CD14-positive monocyte (primary cell): ENCODE measurements at regions not wholly inside any gene's neighbourhood (a gene's known extent, or its start where the extent isn't known, plus 50 kb on each side); places are given as distances from the start of the nearest gene placed in this dataset.

ENCODE experiments used
- DNase-seq, 3 donors: peaks; one replicate each; pipeline ENCODE4 v3.0.0-alpha.2; 2011 to 2022
- H2AFZ ChIP-seq: 2 replicates; pipeline ENCODE4 v1.6.0; 2012; ENCODE audit warnings: mild to moderate bottlenecking, low read depth, low read length, inconsistent platforms; ENCODE audit not compliant: insufficient read depth, poor library complexity, severe bottlenecking
- H3K27ac ChIP-seq, 2 donors: 1 replicate in 1 of 2; 2 replicates in 1 of 2; pipeline ENCODE4 v1.5.1; 2012 to 2013; ENCODE audit warnings: low read length in 2 of 2, control low read depth in 1 of 2, inconsistent platforms in 1 of 2, low read depth in 1 of 2, mild to moderate bottlenecking in 1 of 2
- H3K27me3 ChIP-seq, 2 donors: one replicate each; pipeline versions ENCODE4 v1.6.0 to v1.6.1; 2011 to 2013; ENCODE audit warnings: low read length in 2 of 2; ENCODE audit not compliant: control insufficient read depth in 2 of 2, insufficient read depth in 2 of 2
- H3K36me3 ChIP-seq, 2 donors: replicated peaks in 1 of 2; 1 replicate in 1 of 2; 2 replicates in 1 of 2; pipeline versions ENCODE4 v1.5.1 to v1.6.1; 2012 to 2013; ENCODE audit warnings: low read length in 2 of 2, control low read depth in 1 of 2, inconsistent platforms in 1 of 2, mild to moderate bottlenecking in 1 of 2; ENCODE audit not compliant: insufficient read depth in 2 of 2, control insufficient read depth in 1 of 2
- H3K4me1 ChIP-seq, 2 donors: 1 replicate in 1 of 2; 2 replicates in 1 of 2; pipeline versions ENCODE4 v1.5.1 to v1.6.1; 2012 to 2013; ENCODE audit warnings: low read length in 2 of 2, control low read depth in 1 of 2, inconsistent platforms in 1 of 2, mild to moderate bottlenecking in 1 of 2, moderate library complexity in 1 of 2; ENCODE audit not compliant: insufficient read depth in 2 of 2, control insufficient read depth in 1 of 2
- H3K4me2 ChIP-seq: replicated peaks from 2 replicates; pipeline ENCODE3; 2012; ENCODE audit warnings: low read length, moderate library complexity, mild to moderate bottlenecking; ENCODE audit not compliant: poor library complexity, severe bottlenecking; ENCODE audit errors: extremely low read depth
- H3K4me3 ChIP-seq, 3 experiments: fragments of 200-600 bp in 1 of 3; sonication (generic) in 1 of 3; replicated peaks in 1 of 3; 1 replicate in 2 of 3; 2 replicates in 1 of 3; pipeline ENCODE4 v1.5.1; 2011 to 2013; ENCODE audit warnings: low read length in 3 of 3, mild to moderate bottlenecking in 3 of 3, control low read depth in 2 of 3, low read depth in 2 of 3, inconsistent platforms in 1 of 3, moderate library complexity in 1 of 3
- H3K79me2 ChIP-seq: 2 replicates; pipeline ENCODE4 v1.6.0; 2012; ENCODE audit warnings: mild to moderate bottlenecking, control low read depth, inconsistent platforms, low read length, moderate library complexity; ENCODE audit not compliant: insufficient read depth
- H3K9ac ChIP-seq: 2 replicates; pipeline ENCODE4 v1.6.0; 2017; ENCODE audit warnings: low read length, mild to moderate bottlenecking; ENCODE audit not compliant: insufficient read depth, poor library complexity, severe bottlenecking
- H3K9me3 ChIP-seq, 2 donors: replicated peaks in 1 of 2; 1 replicate in 1 of 2; 2 replicates in 1 of 2; pipeline versions ENCODE4 v1.5.1 to v1.6.1; 2012 to 2013; ENCODE audit warnings: low read length in 2 of 2, control low read depth in 1 of 2; ENCODE audit not compliant: control insufficient read depth in 1 of 2, insufficient read depth in 1 of 2
- H4K20me1 ChIP-seq: 2 replicates; pipeline ENCODE4 v1.6.0; 2012; ENCODE audit warnings: mild to moderate bottlenecking, low read length, control low read depth, moderate library complexity; ENCODE audit not compliant: insufficient read depth
- H3K27ac Mint-ChIP-seq, 7 donors: one replicate each; pipeline ENCODE4 v1.8.0; 2020; ENCODE audit warnings: mild to moderate bottlenecking in 7 of 7, mixed read lengths in 7 of 7, moderate library complexity in 6 of 7, inconsistent platforms in 2 of 7
- H3K27me3 Mint-ChIP-seq, 3 donors: one replicate each; pipeline ENCODE4 v1.8.0; 2021 to 2022; ENCODE audit warnings: low read depth in 3 of 3, mild to moderate bottlenecking in 3 of 3, mixed read lengths in 3 of 3, moderate library complexity in 3 of 3, inconsistent platforms in 1 of 3
- H3K36me3 Mint-ChIP-seq, 2 donors: one replicate each; pipeline ENCODE4 v1.8.0; 2020; ENCODE audit warnings: mixed read lengths in 2 of 2, inconsistent platforms in 1 of 2, mild to moderate bottlenecking in 1 of 2
- H3K4me1 Mint-ChIP-seq: one replicate; pipeline ENCODE4 v1.8.0; 2020; ENCODE audit warnings: mild to moderate bottlenecking, mixed read lengths
- H3K4me3 Mint-ChIP-seq, 2 donors: one replicate each; pipeline ENCODE4 v1.8.0; 2020; ENCODE audit warnings: mild to moderate bottlenecking in 2 of 2, mixed read lengths in 2 of 2, moderate library complexity in 1 of 2
- H3K9me3 Mint-ChIP-seq, 7 donors: one replicate each; pipeline ENCODE4 v1.8.0; 2020 to 2022; ENCODE audit warnings: mixed read lengths in 7 of 7, mild to moderate bottlenecking in 6 of 7, moderate library complexity in 6 of 7, inconsistent platforms in 2 of 7
- WGBS: methylation state at CpG from one replicate; pipeline ENCODE4 v1.1.5; 2013; ENCODE audit warnings: missing lambda C conversion rate; ENCODE audit not compliant: insufficient coverage; 5-methylcytosine and 5-hydroxymethylcytosine counted together
- intact Hi-C, 2 donors: fragments of 100-400 bp; cut with micrococcal nuclease; formaldehyde crosslinking; loops; one replicate each; pipeline versions ENCODE4 v1.15.0 to v1.15.1; 2023
- TF ChIP-seq, protein P1 (sequence below): fragments of 200-600 bp; IDR thresholded peaks from one replicate; pipeline ENCODE4 v1.8.0; 2022; ENCODE audit warnings: antibody characterized with exemption, mild to moderate bottlenecking

DNA sequence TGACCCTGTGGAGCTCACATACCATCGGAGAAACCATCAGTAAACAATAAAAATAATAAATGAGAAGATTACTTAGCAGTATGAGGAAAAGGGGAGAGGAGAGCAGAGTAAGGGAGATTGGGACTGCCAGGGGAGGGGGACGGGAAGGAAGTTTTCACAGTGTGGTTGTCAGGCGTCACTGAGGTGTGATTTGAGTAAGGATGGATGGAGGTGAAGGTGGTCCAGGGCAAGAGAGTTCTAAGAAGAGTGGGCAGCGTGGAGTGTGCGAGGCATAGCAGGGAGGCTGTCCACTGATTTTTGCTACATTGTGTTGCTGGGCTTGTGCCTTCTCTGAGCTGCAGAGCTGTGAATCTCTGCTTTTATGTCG, 119.1 kb downstream of the HPGD start:
- DNase-seq: no peak
- no peak overlapping the region for H2AFZ ChIP-seq
- H3K4me3 ChIP-seq: no peak overlapping the region
- H3K36me3 Mint-ChIP-seq: no peaks in the 10 kb centered on the region
- no peaks in the 10 kb centered on the region for H3K27me3 ChIP-seq
- no peaks in the 10 kb centered on the region for H4K20me1 ChIP-seq
- H3K27me3 Mint-ChIP-seq: peaks cover 0 to 1% (median 0%) of the 10 kb centered on the region in 3 donors
- no peaks in the 10 kb centered on the region for H3K36me3 ChIP-seq
- H3K9me3 ChIP-seq: no peaks in the 10 kb centered on the region
- peak overlapping the region in 1 of 7 donors; percentile 19 for H3K27ac Mint-ChIP-seq
- H3K27ac ChIP-seq: no peak overlapping the region
- no peak overlapping the region for H3K9ac ChIP-seq
- TF ChIP-seq, protein P1, sequence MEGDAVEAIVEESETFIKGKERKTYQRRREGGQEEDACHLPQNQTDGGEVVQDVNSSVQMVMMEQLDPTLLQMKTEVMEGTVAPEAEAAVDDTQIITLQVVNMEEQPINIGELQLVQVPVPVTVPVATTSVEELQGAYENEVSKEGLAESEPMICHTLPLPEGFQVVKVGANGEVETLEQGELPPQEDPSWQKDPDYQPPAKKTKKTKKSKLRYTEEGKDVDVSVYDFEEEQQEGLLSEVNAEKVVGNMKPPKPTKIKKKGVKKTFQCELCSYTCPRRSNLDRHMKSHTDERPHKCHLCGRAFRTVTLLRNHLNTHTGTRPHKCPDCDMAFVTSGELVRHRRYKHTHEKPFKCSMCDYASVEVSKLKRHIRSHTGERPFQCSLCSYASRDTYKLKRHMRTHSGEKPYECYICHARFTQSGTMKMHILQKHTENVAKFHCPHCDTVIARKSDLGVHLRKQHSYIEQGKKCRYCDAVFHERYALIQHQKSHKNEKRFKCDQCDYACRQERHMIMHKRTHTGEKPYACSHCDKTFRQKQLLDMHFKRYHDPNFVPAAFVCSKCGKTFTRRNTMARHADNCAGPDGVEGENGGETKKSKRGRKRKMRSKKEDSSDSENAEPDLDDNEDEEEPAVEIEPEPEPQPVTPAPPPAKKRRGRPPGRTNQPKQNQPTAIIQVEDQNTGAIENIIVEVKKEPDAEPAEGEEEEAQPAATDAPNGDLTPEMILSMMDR: no peak
- H3K4me1 Mint-ChIP-seq: no peaks in the 10 kb centered on the region
- WGBS: 94% methylated on average over 5 of the region's 6 CpGs
- intact Hi-C loops: no loop called here
- no peak overlapping the region for H3K4me2 ChIP-seq
- H3K4me1 ChIP-seq: no peaks in the 10 kb centered on the region
- peaks cover 0 to 5% (median 0%) of the 10 kb centered on the region in 7 donors for H3K9me3 Mint-ChIP-seq
- no peak overlapping the region for H3K4me3 Mint-ChIP-seq
- H3K79me2 ChIP-seq: no peaks in the 10 kb centered on the region

DNA sequence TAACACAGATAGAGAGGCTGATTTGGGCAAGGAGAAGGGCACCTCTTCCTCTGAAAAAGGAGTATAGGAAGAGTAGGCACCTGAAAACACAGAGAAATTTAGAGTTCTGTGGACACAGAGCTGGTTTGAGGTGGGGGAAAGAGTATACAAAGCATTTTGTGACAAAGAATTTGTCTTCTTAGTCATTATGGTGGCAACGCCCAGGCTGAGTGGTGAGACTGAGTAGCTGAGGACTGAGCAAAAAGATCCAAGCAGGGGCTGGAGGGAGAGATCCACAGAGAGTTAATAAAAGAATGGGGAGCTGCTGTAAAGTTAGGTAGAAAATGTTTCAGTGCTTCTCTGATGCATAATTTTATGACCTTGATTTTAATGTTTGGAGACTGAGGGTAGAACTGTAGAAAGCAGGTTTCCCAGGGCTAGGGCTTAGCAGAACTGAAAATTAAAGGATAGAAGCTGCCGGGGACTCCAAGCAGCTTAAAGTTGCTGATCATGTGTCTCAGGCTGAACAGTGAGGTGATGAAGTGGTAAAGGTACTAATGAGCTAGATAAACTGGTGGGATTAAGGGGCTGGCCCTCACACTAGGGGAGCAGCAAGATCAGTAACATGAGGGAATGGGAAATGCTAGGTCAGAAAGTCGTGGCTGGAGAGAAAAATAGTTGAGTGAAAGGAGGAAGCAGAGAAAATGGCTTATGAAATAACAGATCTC, 118.9 kb downstream of the CEP44 start:
- H4K20me1 ChIP-seq: no peaks in the 10 kb centered on the region
- H2AFZ ChIP-seq: no peak overlapping the region
- TF ChIP-seq, protein P1: no peak
- H3K27ac ChIP-seq: no peak overlapping the region
- H3K4me1 ChIP-seq: no peaks in the 10 kb centered on the region
- no peaks in the 10 kb centered on the region for H3K36me3 ChIP-seq
- no peak overlapping the region for H3K4me3 ChIP-seq
- no peaks in the 10 kb centered on the region for H3K9me3 ChIP-seq
- Mint-ChIP-seq H3K4me1 (no peaks in the 10 kb centered on the region), H3K27me3 (peaks cover 0 to 1% (median 0%) of the 10 kb centered on the region in 3 donors), H3K27ac (no peak overlapping the region), H3K9me3 (peaks cover 0 to 4% (median 0%) of the 10 kb centered on the region in 7 donors), H3K4me3 (no peak overlapping the region), H3K36me3 (no peaks in the 10 kb centered on the region)
- no peaks in the 10 kb centered on the region for H3K27me3 ChIP-seq
- no peak overlapping the region for H3K9ac ChIP-seq
- H3K4me2 ChIP-seq: no peak overlapping the region
- H3K79me2 ChIP-seq: no peaks in the 10 kb centered on the region
- no peak for DNase-seq
- intact Hi-C loops: no loop called here
- 86% methylated on average over 2 of the region's 3 CpGs for WGBS
